ENCODE measurements at regions not wholly inside any gene's neighbourhood (a gene's known extent, or its start where the extent isn't known, plus 50 kb on each side); places are given as distances from the start of the nearest gene placed in this dataset.
"Not testable (repeated sequence)": the region's sequence is repeated elsewhere in the genome, so short reads cannot be mapped to it uniquely, and the experiment has no call there.

- DNase-seq, result no peak
Observed at GRCh38 chr4:58359590-58359989, 1249.4 kb upstream of the IGFBP7 start.

- no peak for DNase-seq
Observed at GRCh38 chr4:58357947-58358346, 1247.8 kb upstream of the IGFBP7 start.

GRCh38 chr4:58325070-58325469, 1214.9 kb upstream of the IGFBP7 start:
- DNase-seq, result no peak

- DNase-seq, result no peak
Observed at GRCh38 chr4:58313444-58313843, 1203.3 kb upstream of the IGFBP7 start.

- DNase-seq, result no peak
Observed at GRCh38 chr4:58303456-58303855, 1193.3 kb upstream of the IGFBP7 start.

GRCh38 chr4:58301376-58301999, 1191.3 kb upstream of the IGFBP7 start:
- DNase-seq, result no peak

GRCh38 chr4:58286335-58286734, 1176.2 kb upstream of the IGFBP7 start:
- DNase-seq, result no peak

GRCh38 chr4:58280928-58281327, 1170.7 kb upstream of the IGFBP7 start:
- not testable (repeated sequence) for DNase-seq

- no peak for DNase-seq
Observed at GRCh38 chr4:58275856-58276255, 1165.7 kb upstream of the IGFBP7 start.

- DNase-seq, result no peak
Observed at GRCh38 chr4:58274553-58274952, 1164.4 kb upstream of the IGFBP7 start.

- DNase-seq, result no peak
Observed at GRCh38 chr4:58272311-58272710, 1162.1 kb upstream of the IGFBP7 start.

- DNase-seq, result no peak
Observed at GRCh38 chr4:58265734-58266133, 1155.5 kb upstream of the IGFBP7 start.

- no peak for DNase-seq
Observed at GRCh38 chr4:58261526-58261925, 1151.3 kb upstream of the IGFBP7 start.

GRCh38 chr4:58254291-58254690, 1144.1 kb upstream of the IGFBP7 start:
- DNase-seq, result no peak

- DNase-seq, result no peak
Observed at GRCh38 chr4:58252656-58253055, 1142.5 kb upstream of the IGFBP7 start.

- no peak for DNase-seq
Observed at GRCh38 chr4:58247792-58248191, 1137.6 kb upstream of the IGFBP7 start.

GRCh38 chr4:58225460-58225859, 1115.3 kb upstream of the IGFBP7 start:
- DNase-seq, result no peak

- no peak for DNase-seq
Observed at GRCh38 chr4:58219179-58219578, 1109.0 kb upstream of the IGFBP7 start.

GRCh38 chr4:58216461-58216860, 1106.3 kb upstream of the IGFBP7 start:
- no peak for DNase-seq

- DNase-seq, result no peak
Observed at GRCh38 chr4:58214376-58214775, 1104.2 kb upstream of the IGFBP7 start.

- no peak for DNase-seq
Observed at GRCh38 chr4:58209551-58209950, 1099.4 kb upstream of the IGFBP7 start.

GRCh38 chr4:58209001-58209400, 1098.8 kb upstream of the IGFBP7 start:
- no peak for DNase-seq

- no peak for DNase-seq
Observed at GRCh38 chr4:58205446-58206235, 1095.5 kb upstream of the IGFBP7 start.

- no peak for DNase-seq
Observed at GRCh38 chr4:58192217-58192616, 1082.0 kb upstream of the IGFBP7 start.

GRCh38 chr4:58191109-58191508, 1080.9 kb upstream of the IGFBP7 start:
- DNase-seq, result no peak

Data from CD4-positive, alpha-beta T cell treated with Interleukin-4 for 4 hours (primary cell).